Erythroblast (primary cell): ENCODE measurements at regions not wholly inside any gene's neighbourhood (a gene's known extent, or its start where the extent isn't known, plus 50 kb on each side); places are given as distances from the start of the nearest gene placed in this dataset.

Source experiments
- GATA1 ChIP-seq: IDR thresholded peaks from 2 replicates; pipeline ENCODE4 v1.6.1; 2011; ENCODE audit warnings: low read depth, mild to moderate bottlenecking, control low read depth, low read length, moderate library complexity
- POLR2A ChIP-seq: IDR thresholded peaks from 2 replicates; pipeline ENCODE4 v1.6.1; 2011; ENCODE audit warnings: mild to moderate bottlenecking, low read length

DNA sequence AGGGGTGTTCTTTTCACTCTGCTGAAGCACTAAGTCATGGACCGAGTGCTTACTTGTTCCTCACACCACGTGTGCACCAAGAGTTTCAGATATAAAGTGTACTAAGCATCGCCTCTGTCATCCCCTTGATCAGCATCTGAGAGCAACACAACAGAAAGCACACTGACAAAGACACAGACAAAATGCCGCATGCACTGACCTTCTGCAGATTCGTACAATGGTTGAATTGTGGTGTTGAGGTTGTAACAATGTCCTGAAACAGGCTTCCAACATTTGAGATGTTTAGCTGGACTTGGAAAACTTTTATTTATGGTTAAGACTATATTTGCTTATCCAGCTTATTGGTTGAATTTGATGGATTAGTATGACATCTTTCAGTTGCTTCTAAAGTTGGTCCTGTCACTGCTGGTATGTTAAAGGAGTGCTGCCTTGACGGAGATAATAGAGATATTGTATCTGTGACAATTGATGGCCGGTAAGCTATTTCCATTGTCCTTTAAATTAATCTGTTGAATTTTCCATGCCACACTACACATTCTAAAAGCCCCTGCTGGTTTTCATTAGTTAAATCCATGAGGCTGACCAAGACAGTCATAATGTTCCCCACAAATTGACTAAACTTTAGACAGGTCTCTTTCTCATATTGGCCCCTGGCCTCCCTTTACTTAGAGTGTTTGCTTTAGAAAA lies 99.9 kb downstream of the CBLN2 start:
- no peak for TF ChIP-seq POLR2A
- TF ChIP-seq GATA1: no peak
